HEK293 (cell line): ENCODE measurements at regions not wholly inside any gene's neighbourhood (a gene's known extent, or its start where the extent isn't known, plus 50 kb on each side); places are given as distances from the start of the nearest gene placed in this dataset.

Experiments
- CTCF ChIA-PET: fragments of 350-600 bp; formaldehyde crosslinking; extraction: SDS; loops from one replicate; lab custom pipeline; 2021; ENCODE audit warnings: antibody characterized with exemption; lab: Yijun Ruan, JAX
- POLR2A ChIA-PET: fragments of 300-600 bp; formaldehyde crosslinking; extraction: SDS; loops from one replicate; lab custom pipeline; 2020; ENCODE audit warnings: antibody characterized with exemption, inconsistent platforms; lab: Yijun Ruan, JAX
- H3K27ac ChIP-seq: fragments of 200-500 bp; sonication (Bioruptor generic); 2 replicates; pipeline ENCODE4 v1.5.1; 2014; ENCODE audit warnings: low read depth, low read length, control low read depth, inconsistent platforms; ENCODE audit errors: extremely low read depth
- H3K36me3 ChIP-seq, 2 experiments: fragments of 200-500 bp in 1 of 2; sonication (Bioruptor generic) in 1 of 2; 1 replicate in 1 of 2; 2 replicates in 1 of 2; pipeline ENCODE4 v1.5.1; 2014 to 2017; ENCODE audit warnings: inconsistent platforms in 2 of 2, low read length in 2 of 2; ENCODE audit not compliant: control insufficient read depth in 2 of 2, insufficient read depth in 1 of 2
- H3K4me1 ChIP-seq: fragments of 200-500 bp; sonication (Bioruptor generic); 2 replicates; pipeline ENCODE4 v1.5.1; 2014; ENCODE audit warnings: mild to moderate bottlenecking, low read length, inconsistent platforms; ENCODE audit not compliant: control insufficient read depth, insufficient read depth
- H3K4me3 ChIP-seq: 2 replicates; pipeline ENCODE4 v1.5.1; 2011; ENCODE audit warnings: low read depth, mild to moderate bottlenecking, control low read depth, low read length, moderate library complexity
- H3K9me3 ChIP-seq: fragments of 200-500 bp; sonication (Bioruptor generic); 2 replicates; pipeline ENCODE4 v1.5.1; 2014; ENCODE audit warnings: low read depth, low read length, inconsistent platforms; ENCODE audit not compliant: control insufficient read depth, insufficient read depth
- BCL11B ChIP-seq: fragments of 450-650 bp; formaldehyde crosslinking; IDR thresholded peaks from 2 replicates; pipeline ENCODE4 v1.5.1; 2016; ENCODE audit warnings: low read depth, missing biosample characterization, missing genetic modification characterization
- HIC1 ChIP-seq: fragments of 450-650 bp; formaldehyde crosslinking; IDR thresholded peaks from 2 replicates; pipeline ENCODE4 v1.5.1; 2016; ENCODE audit warnings: missing biosample characterization, missing genetic modification characterization
- HOXA7 ChIP-seq: sonication (generic); formaldehyde crosslinking; IDR thresholded peaks from 2 replicates; pipeline ENCODE4 v1.8.1; 2022; ENCODE audit warnings: missing genetic modification reagents, borderline replicate concordance
- KLF10 ChIP-seq: fragments of 450-650 bp; IDR thresholded peaks from 2 replicates; pipeline ENCODE4 v1.5.1; 2018; ENCODE audit warnings: missing biosample characterization, mild to moderate bottlenecking, missing genetic modification characterization
- MEIS1 ChIP-seq: sonication (generic); formaldehyde crosslinking; IDR thresholded peaks from 2 replicates; pipeline ENCODE4 v1.8.1; 2022; ENCODE audit warnings: missing genetic modification reagents, mild to moderate bottlenecking, borderline replicate concordance
- MZF1 ChIP-seq: fragments of 450-650 bp; formaldehyde crosslinking; IDR thresholded peaks from 2 replicates; pipeline ENCODE4 v1.5.1; 2017; ENCODE audit warnings: missing biosample characterization, missing genetic modification characterization, borderline replicate concordance
- OVOL3 ChIP-seq: fragments of 450-650 bp; formaldehyde crosslinking; IDR thresholded peaks from 2 replicates; pipeline ENCODE4 v1.5.1; 2016; ENCODE audit warnings: missing biosample characterization, missing genetic modification characterization
- ZNF132 ChIP-seq: fragments of 450-650 bp; formaldehyde crosslinking; IDR thresholded peaks from 2 replicates; pipeline ENCODE4 v1.5.1; 2017; ENCODE audit warnings: missing biosample characterization, missing genetic modification characterization, borderline replicate concordance
- ZNF221 ChIP-seq: fragments of 450-650 bp; formaldehyde crosslinking; IDR thresholded peaks from 2 replicates; pipeline ENCODE4 v1.5.1; 2017; ENCODE audit warnings: missing biosample characterization, missing genetic modification characterization, borderline replicate concordance
- ZNF24 ChIP-seq: fragments of 450-650 bp; formaldehyde crosslinking; IDR thresholded peaks from 2 replicates; pipeline ENCODE4 v1.5.1; 2016; ENCODE audit warnings: missing biosample characterization, missing genetic modification characterization
- ZNF366 ChIP-seq: fragments of 450-650 bp; formaldehyde crosslinking; conservative IDR thresholded peaks from 2 replicates; pipeline ENCODE4 v1.5.1; 2016; ENCODE audit warnings: missing biosample characterization, missing genetic modification characterization
- ZNF391 ChIP-seq: fragments of 450-650 bp; formaldehyde crosslinking; IDR thresholded peaks from 2 replicates; pipeline ENCODE4 v1.5.1; 2016; ENCODE audit warnings: low read depth, missing biosample characterization, missing genetic modification characterization, borderline replicate concordance
- ZNF394 ChIP-seq: fragments of 450-650 bp; formaldehyde crosslinking; IDR thresholded peaks from 2 replicates; pipeline ENCODE4 v1.5.1; 2016; ENCODE audit warnings: missing biosample characterization, missing genetic modification characterization, mild to moderate bottlenecking, moderate library complexity, borderline replicate concordance
- ZNF596 ChIP-seq: fragments of 450-650 bp; IDR thresholded peaks from 2 replicates; pipeline ENCODE4 v1.5.0; 2018; ENCODE audit warnings: missing biosample characterization, mild to moderate bottlenecking, missing genetic modification characterization, moderate library complexity
- ZNF624 ChIP-seq: fragments of 450-650 bp; formaldehyde crosslinking; IDR thresholded peaks from 2 replicates; pipeline ENCODE4 v1.5.1; 2017; ENCODE audit warnings: missing biosample characterization, missing genetic modification characterization
- ZNF639 ChIP-seq: fragments of 450-650 bp; formaldehyde crosslinking; IDR thresholded peaks from 2 replicates; pipeline ENCODE4 v1.5.1; 2016; ENCODE audit warnings: missing biosample characterization, missing genetic modification characterization
- ZNF645 ChIP-seq: fragments of 450-650 bp; formaldehyde crosslinking; IDR thresholded peaks from 2 replicates; pipeline ENCODE4; 2016; ENCODE audit warnings: missing biosample characterization, missing genetic modification characterization
- ZNF658 ChIP-seq: fragments of 450-650 bp; formaldehyde crosslinking; IDR thresholded peaks from 2 replicates; pipeline ENCODE4; 2016; ENCODE audit warnings: missing biosample characterization, missing genetic modification characterization
- ZNF692 ChIP-seq: fragments of 450-650 bp; formaldehyde crosslinking; IDR thresholded peaks from 2 replicates; pipeline ENCODE4 v1.5.1; 2016; ENCODE audit warnings: missing biosample characterization, missing genetic modification characterization
- TF ChIP-seq, protein P1 (sequence below): fragments of 450-650 bp; formaldehyde crosslinking; IDR thresholded peaks from 2 replicates; pipeline ENCODE4 v1.5.1; 2017; ENCODE audit warnings: missing biosample characterization, missing genetic modification characterization

- TF ChIP-seq ZNF366 (tag by site-specific recombination): no peak
- TF ChIP-seq, all 188 proteins: peak for 0
These were observed 111.9 kb upstream of the LPAR1 start (continued) for GRCh38 chr9:111150181-111150580.

- Histone ChIP-seq H3K4me1 (no peaks in the 10 kb centered on the region), H3K36me3 (no peaks in the 10 kb centered on the region), H3K27ac (no peak overlapping the region), H3K4me3 (no peak overlapping the region), H3K9me3 (no peaks in the 10 kb centered on the region)
- TF ChIP-seq ZNF24 (tag by site-specific recombination) (no peak), ZNF692 (no peak), ZNF394 (no peak), ZNF391 (tag by site-specific recombination) (no peak)
- ChIA-PET CTCF (interaction anchor here (0.8 to 1.6 kb wide), 3 partner anchors 12 to 18 kb away, joined by 3 to 6 read pairs (median 3); no protein-coding TSS in a partner anchor), POLR2A (interaction anchor here (0.6 kb wide), 1 partner anchor 113 kb away, joined by 3 read pairs; no protein-coding TSS in a partner anchor)
These were observed 110.9 kb upstream of the LPAR1 start for GRCh38 chr9:111149018-111149759.

- ChIA-PET POLR2A (no interaction called here), CTCF (interaction anchor here (1.1 to 1.6 kb wide), 2 partner anchors 14 to 17 kb away, joined by 3 to 6 read pairs; no protein-coding TSS in a partner anchor)
- Histone ChIP-seq H3K4me1 (no peaks in the 10 kb centered on the region), H3K4me3 (no peak overlapping the region), H3K27ac (no peak overlapping the region), H3K9me3 (no peaks in the 10 kb centered on the region), H3K36me3 (no peaks in the 10 kb centered on the region)
- no peak for TF ChIP-seq MEIS1 (CRISPR knock-in tag)
- no peak for TF ChIP-seq HIC1 (tag by site-specific recombination)
- no peak for TF ChIP-seq HOXA7 (CRISPR knock-in tag)
- TF ChIP-seq, protein P1, sequence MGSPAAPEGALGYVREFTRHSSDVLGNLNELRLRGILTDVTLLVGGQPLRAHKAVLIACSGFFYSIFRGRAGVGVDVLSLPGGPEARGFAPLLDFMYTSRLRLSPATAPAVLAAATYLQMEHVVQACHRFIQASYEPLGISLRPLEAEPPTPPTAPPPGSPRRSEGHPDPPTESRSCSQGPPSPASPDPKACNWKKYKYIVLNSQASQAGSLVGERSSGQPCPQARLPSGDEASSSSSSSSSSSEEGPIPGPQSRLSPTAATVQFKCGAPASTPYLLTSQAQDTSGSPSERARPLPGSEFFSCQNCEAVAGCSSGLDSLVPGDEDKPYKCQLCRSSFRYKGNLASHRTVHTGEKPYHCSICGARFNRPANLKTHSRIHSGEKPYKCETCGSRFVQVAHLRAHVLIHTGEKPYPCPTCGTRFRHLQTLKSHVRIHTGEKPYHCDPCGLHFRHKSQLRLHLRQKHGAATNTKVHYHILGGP (tag by site-specific recombination): no peak
- no peak for TF ChIP-seq KLF10 (tag by site-specific recombination)
- no peak for TF ChIP-seq MZF1 (tag by site-specific recombination)
- TF ChIP-seq ZNF624 (tag by site-specific recombination): no peak
- no peak for TF ChIP-seq ZNF639 (tag by site-specific recombination)
- no peak for TF ChIP-seq ZNF645
- TF ChIP-seq ZNF658 (tag by site-specific recombination): no peak
- no peak for TF ChIP-seq BCL11B (tag by site-specific recombination)
- no peak for TF ChIP-seq ZNF596 (tag by site-specific recombination)
- no peak for TF ChIP-seq ZNF221 (tag by site-specific recombination)
- no peak for TF ChIP-seq ZNF132 (tag by site-specific recombination)
- TF ChIP-seq OVOL3 (tag by site-specific recombination): no peak
These were observed 110.1 kb upstream of the LPAR1 start for GRCh38 chr9:111148052-111149017.
